ENCODE measurements at regions not wholly inside any gene's neighbourhood (a gene's known extent, or its start where the extent isn't known, plus 50 kb on each side); places are given as distances from the start of the nearest gene placed in this dataset.

- Histone ChIP-seq H3K9ac (ENCODE audit: low read length) (no peak overlapping the region), H3F3A (ENCODE audit: insufficient read depth, low read length, poor library complexity, severe bottlenecking) (no peaks in the 10 kb centered on the region), H3K9me3 (ENCODE audit: low read length) (no peaks in the 10 kb centered on the region), H3K9me2 (ENCODE audit: insufficient read depth, low read length) (no peaks in the 10 kb centered on the region), H4K20me1 (ENCODE audit: insufficient read depth) (no peaks in the 10 kb centered on the region), H3K27ac (ENCODE audit: low read length) (no peak overlapping the region), H3K4me2 (ENCODE audit: low read length) (no peak overlapping the region), H3K36me3 (ENCODE audit: insufficient read depth, low read length) (no peaks in the 10 kb centered on the region), H3K79me2 (replicated peaks; ENCODE audit: insufficient read depth, low read length) (no peaks in the 10 kb centered on the region), H3K27me3 (ENCODE audit: insufficient read depth, low read depth, low read length) (no peaks in the 10 kb centered on the region), H3K4me3 (ENCODE audit: low read length) (no peak overlapping the region), H2AFZ (ENCODE audit: low read depth, low read length) (no peak overlapping the region)
- TF ChIP-seq EP300 (conservative IDR thresholded peaks at IDR 0.05; ENCODE audit: poor library complexity, severe bottlenecking), result no peak
- TF ChIP-seq POLR2AphosphoS5 (IDR thresholded peaks at IDR 0.05), result no peak
- no peak for TF ChIP-seq SMC3 (conservative IDR thresholded peaks at IDR 0.05; ENCODE audit: poor library complexity)
Observed at GRCh38 chr2:180449171-180449915, 442.2 kb upstream of the CWC22 start.

GRCh38 chr2:180446492-180446891 is 439.4 kb upstream of the CWC22 start:
- no peaks in the 10 kb centered on the region for H3K9me3 ChIP-seq (ENCODE audit: low read length)
- no peak overlapping the region for H3K4me3 ChIP-seq (ENCODE audit: low read length)
- no peak overlapping the region for H2AFZ ChIP-seq (ENCODE audit: low read depth, low read length)
- no peak overlapping the region for H3K27ac ChIP-seq (ENCODE audit: low read length)
- H3K9ac ChIP-seq (ENCODE audit: low read length), result no peak overlapping the region
- no peaks in the 10 kb centered on the region for H3K27me3 ChIP-seq (ENCODE audit: insufficient read depth, low read depth, low read length)
- no peaks in the 10 kb centered on the region for H3K9me2 ChIP-seq (ENCODE audit: insufficient read depth, low read length)
- no peaks in the 10 kb centered on the region for H3K79me2 ChIP-seq (replicated peaks; ENCODE audit: insufficient read depth, low read length)
- no peaks in the 10 kb centered on the region for H3F3A ChIP-seq (ENCODE audit: insufficient read depth, low read length, poor library complexity, severe bottlenecking)
- no peak overlapping the region for H3K4me2 ChIP-seq (ENCODE audit: low read length)
- TF ChIP-seq EZH2 (IDR thresholded peaks at IDR 0.05; ENCODE audit: borderline replicate concordance, insufficient read depth, low read length, poor library complexity, severe bottlenecking) (no peak), REST (IDR thresholded peaks at IDR 0.05; ENCODE audit: borderline replicate concordance) (no peak), SMC3 (conservative IDR thresholded peaks at IDR 0.05; ENCODE audit: poor library complexity) (no peak), CTCF (IDR thresholded peaks at IDR 0.05; ENCODE audit: poor library complexity, severe bottlenecking) (no peak), RAD21 (conservative IDR thresholded peaks at IDR 0.05) (no peak), EP300 (conservative IDR thresholded peaks at IDR 0.05; ENCODE audit: poor library complexity, severe bottlenecking) (no peak), TAF1 (IDR thresholded peaks at IDR 0.05; ENCODE audit: low read depth) (no peak), POLR2AphosphoS5 (IDR thresholded peaks at IDR 0.05) (no peak), MXI1 (conservative IDR thresholded peaks at IDR 0.05; ENCODE audit: poor library complexity, severe bottlenecking) (no peak)
- no peaks in the 10 kb centered on the region for H3K36me3 ChIP-seq (ENCODE audit: insufficient read depth, low read length)
- H4K20me1 ChIP-seq (ENCODE audit: insufficient read depth), result no peaks in the 10 kb centered on the region

All from neural cell (in vitro differentiated cells).